Fibroblast of upper back skin (primary cell): ENCODE measurements at regions not wholly inside any gene's neighbourhood (a gene's known extent, or its start where the extent isn't known, plus 50 kb on each side); places are given as distances from the start of the nearest gene placed in this dataset.

Experiments
- DNase-seq: peaks from one replicate; pipeline ENCODE4 v3.0.0-alpha.2; 2013

DNA sequence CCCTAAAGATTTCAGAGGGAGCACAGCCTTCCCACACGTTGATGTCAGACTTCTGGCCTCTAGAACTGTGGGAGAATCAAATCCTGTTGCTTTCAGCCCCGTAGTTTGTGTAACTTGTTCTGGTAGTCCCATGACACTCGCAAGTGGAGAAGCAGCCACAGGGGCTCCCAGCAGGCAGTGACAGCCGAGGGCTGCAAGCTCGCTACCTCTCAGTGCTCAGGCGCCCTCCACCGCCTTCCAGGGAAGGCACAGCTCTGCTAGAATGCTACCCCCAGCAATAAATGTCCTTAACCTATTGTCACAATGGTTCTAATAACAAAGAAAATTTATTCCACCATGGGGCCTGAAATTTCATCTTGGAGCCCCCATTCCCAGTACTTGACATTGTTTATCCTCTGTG is 143.1 kb upstream of the ZNF236 start:
- no peak for DNase-seq

GRCh38 chr18:76678248-76678647 is 144.1 kb upstream of the ZNF236 start:
- DNase-seq, result no peak

GRCh38 chr18:76674596-76674995 is 147.8 kb upstream of the ZNF236 start:
- DNase-seq, result no peak

- DNase-seq, result no peak
Measured at GRCh38 chr18:76673281-76674185, 148.8 kb upstream of the ZNF236 start.

DNA sequence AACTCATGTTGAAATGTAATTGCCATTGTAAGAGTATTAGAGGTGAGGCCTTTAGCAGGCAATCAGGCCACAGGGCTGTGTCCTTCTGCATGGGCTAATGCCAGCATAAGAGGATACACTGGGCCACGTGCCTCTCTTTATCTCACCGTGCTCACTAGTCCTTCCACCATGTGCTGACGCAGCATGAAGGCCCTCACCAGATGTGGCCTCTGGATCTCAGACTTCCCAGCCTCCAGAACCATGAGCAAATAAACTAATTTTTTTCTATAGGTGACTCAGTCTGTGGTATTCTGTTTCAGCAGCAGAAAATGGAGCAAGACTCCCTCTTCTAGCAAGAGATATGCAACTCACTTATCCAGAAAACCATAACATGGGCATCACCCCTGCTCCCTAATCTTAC is 149.7 kb upstream of the ZNF236 start:
- peak; percentile 51 for DNase-seq

DNA sequence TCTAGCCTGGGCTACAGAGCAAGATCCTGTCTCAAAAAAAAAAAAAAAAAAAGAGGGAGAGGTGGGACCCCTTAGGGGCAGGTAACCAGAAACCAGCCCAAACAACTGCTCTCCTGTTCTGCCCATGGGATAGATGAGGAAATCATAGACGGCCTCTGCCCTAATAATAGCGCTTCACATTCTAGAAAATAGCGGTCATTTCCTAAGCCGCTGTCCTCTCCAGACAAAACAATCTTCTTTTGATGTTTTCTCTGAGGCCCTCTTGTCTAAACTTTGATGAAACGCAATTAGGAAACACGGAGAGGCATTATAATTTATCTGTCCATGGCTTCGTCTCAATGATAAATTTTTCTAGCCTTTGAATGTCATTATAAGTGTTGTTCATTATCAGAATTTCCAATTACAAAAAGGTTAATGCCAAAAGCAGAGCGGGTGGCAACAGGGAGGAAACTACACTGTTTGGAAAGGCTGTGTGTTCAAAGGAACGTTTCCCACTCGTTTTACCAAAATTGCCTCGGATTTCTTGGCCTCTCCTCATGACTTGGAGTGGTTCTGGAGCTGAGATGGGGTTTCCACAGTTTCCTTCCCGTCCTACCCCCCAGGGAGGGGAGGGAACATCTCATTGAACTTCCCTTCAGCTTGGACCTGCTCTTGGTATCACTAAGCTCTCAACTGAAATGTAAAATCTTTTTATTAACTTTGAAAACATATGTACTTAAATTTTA is 151.6 kb upstream of the ZNF236 start:
- DNase-seq, result no peak

GRCh38 chr18:76668546-76668945 is 153.8 kb upstream of the ZNF236 start:
- DNase-seq, result no peak

- no peak for DNase-seq
Measured at GRCh38 chr18:76668119-76668518, 154.2 kb upstream of the ZNF236 start.

GRCh38 chr18:76667603-76668002 is 154.8 kb upstream of the ZNF236 start:
- no peak for DNase-seq

DNA sequence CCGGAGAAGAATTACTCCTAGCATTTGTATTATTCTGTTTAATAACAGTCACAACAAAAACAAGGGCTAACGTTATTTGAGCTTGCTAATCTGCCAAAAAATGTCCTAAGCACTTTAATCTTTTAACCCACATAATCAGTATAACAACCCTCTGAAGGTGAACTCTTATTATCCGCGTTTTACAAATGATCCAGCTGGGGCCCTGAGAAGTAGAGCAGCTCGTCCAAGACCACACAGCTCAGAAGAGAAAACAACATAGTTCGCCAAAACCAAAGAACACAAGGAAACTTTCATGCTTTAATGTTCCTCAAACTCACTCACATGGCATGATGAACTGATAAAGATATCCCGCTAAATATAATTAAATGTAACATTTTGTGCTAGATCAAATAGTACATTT is 159.7 kb upstream of the ZNF236 start:
- no peak for DNase-seq

DNA sequence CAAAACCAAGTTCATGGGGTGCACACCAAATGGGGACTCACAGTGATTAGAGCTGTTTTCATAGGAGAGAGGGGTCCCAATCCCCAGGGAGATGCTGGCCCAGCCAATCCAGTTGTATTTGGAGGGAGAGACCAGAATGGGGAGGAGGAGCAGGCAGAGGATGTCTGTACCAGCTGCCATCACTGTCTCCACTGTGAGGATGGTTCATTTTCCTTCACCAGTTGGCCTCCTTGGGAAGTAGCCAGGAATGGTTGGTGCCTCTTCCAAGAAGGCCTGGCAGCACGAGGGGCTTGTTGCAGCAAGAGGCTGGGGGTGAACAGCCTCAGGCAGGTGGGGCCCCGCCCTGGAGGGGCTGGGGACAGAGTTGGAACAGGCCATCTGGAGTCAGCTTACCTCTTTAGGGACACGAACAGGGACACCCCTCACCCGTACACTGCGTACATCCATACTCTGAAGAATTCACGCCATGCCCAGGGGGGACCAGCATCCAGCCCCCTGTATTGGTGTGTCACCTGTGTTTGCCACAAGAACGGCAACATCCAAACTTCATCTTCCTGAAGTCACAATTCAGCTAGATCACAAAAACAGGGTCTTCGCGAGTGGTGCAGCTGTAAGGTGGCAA is 161.7 kb upstream of the ZNF236 start:
- no peak for DNase-seq

DNA sequence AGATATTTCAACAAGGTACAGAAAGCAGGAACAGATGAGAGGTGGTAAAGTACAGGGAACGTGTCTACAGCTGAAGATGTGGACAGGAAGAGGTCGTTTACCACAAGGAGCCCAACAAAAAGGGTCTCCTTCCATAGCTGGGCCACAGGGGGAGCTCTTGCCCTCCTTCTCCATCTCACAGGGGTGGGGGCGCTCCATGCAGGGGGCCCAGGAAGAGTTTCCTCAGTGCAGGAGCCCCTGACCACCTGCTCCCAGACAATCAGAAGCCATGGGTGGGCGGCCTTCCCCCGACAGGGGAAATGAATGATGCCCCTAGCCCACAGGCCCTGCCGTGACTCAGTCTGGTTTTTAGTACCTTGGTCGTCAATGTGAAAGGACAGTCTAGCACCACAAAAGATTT is 163.6 kb upstream of the ZNF516 start:
- peak; percentile 4 for DNase-seq

GRCh38 chr18:76657911-76658470 is 162.9 kb upstream of the ZNF516 start:
- DNase-seq, result no peak

GRCh38 chr18:76656925-76657827 is 162.1 kb upstream of the ZNF516 start:
- DNase-seq, result peak; percentile 27

DNA sequence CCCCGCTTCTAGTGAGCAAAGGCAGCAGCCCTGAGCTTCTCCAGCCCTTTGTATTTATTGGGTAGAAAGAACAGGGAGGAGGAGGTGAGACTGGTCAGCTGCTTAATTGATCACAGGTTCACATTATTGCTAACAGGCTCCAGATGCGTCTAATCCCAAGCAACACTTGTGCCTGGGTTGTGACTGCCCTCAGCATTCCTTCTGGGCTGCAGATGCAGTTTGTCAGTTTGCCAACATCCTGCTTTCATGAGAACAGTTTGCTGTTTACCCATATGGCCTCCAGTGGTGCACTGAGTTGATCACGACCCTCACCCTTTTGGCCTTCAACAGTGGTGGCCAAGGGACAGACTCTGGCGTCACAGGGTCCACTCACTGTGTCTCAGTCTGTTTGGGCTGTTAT is 159.5 kb upstream of the ZNF516 start:
- peak; percentile 45 for DNase-seq

GRCh38 chr18:76647322-76647721 is 152.3 kb upstream of the ZNF516 start:
- DNase-seq, result no peak

- DNase-seq, result no peak
Measured at GRCh38 chr18:76644580-76644979, 149.5 kb upstream of the ZNF516 start.

DNA sequence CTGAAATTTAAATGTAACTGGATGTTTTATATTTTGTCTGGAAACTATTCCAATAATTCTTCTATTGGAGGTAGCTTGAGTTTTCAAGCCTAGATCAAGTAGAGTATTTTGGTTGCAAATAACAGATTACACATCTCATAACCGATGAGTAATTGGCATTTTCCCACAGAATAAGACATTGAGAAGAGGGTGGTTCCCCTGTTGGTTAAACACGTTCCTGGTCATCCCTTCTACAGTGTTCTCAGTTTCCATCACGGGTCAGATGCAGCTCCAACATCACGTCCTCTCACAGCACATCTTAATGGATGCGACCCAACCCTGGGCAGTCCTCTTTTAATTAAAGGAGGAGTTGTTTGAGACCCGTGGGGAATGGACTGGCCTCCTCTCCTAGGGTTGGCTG is 149.0 kb upstream of the ZNF516 start:
- DNase-seq, result no peak

DNA sequence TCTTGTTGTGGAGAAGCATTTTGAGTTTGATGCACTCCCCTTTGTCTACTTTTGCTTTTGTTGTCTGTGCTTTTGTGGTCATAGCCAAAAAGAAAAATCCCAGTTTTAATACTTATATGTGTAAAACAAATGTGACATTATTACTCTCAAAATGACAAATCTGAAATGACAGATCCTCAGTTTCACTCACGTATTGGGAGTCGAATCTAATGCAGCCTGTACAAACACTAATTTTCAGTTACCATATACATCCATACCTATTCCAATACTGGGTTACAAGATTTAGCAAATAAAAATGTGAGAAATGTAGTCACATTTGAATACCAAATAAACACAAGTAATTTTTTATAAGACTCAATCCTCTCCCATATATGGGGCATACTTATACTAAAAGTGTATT is 148.2 kb upstream of the ZNF516 start:
- no peak for DNase-seq

GRCh38 chr18:76640438-76640837 is 145.4 kb upstream of the ZNF516 start:
- DNase-seq, result no peak

- DNase-seq, result no peak
Measured at GRCh38 chr18:76634564-76634963, 139.5 kb upstream of the ZNF516 start.

DNA sequence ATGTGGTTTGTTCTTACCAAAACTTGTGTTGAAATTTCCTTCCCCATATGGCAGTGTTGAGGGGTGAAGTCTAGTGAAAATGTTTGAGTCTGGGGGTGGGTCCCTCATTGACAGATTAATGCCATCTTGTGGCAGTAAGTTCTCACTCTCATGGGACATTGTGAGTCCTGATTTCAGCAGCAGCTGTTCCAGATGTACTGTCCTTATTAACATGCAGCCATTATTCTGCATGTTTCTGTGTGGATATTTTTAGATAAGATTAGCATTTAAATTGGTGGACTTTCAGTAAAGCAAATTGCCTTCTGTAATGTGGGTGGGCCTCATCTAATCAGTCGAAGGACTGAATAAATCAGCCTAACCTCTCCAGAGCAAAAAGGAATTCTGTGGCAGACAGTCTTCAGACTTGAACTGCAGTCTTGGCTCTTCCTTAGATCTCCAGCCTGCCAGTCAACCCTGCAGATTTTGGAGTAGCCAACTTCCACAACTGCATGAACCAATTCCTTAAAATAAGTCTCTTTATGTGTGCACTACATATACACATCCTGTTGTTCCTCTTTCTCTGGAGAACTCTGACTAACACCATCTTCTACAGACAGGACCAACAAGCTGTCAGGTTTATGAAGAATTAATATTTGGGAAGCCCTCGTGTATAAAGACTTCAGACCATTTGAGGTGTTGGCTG is 138.7 kb upstream of the ZNF516 start:
- DNase-seq, result no peak
